ENCODE measurements at regions not wholly inside any gene's neighbourhood (a gene's known extent, or its start where the extent isn't known, plus 50 kb on each side); places are given as distances from the start of the nearest gene placed in this dataset.

GRCh38 chr13:79655509-79655908 is 174.6 kb downstream of the NDFIP2 start:
- no peak for TF ChIP-seq POLR2AphosphoS5 (IDR thresholded peaks at IDR 0.05)
- no peak for TF ChIP-seq CTCF (IDR thresholded peaks at IDR 0.05)

Measured in prostate gland (tissue), 2 donors.